CD4-positive, alpha-beta T cell (primary cell): ENCODE measurements at regions not wholly inside any gene's neighbourhood (a gene's known extent, or its start where the extent isn't known, plus 50 kb on each side); places are given as distances from the start of the nearest gene placed in this dataset.

Experiments
- ATAC-seq: fragments of 200-7000 bp; cut with Tn5 transposase; one replicate; pipeline ENCODE4 v1.10.0; 2022; ENCODE audit warnings: mild to moderate bottlenecking; ENCODE audit not compliant: poor library complexity
- CTCF ChIA-PET: fragments of 350-600 bp; sonication (Branson Sonifier 250); formaldehyde crosslinking; loops from one replicate; lab custom pipeline; 2021; ENCODE audit warnings: antibody characterized with exemption, inconsistent platforms; lab: Charles Lee
- POLR2A ChIA-PET: fragments of 350-600 bp; sonication (Branson Sonifier 250); formaldehyde crosslinking; loops from one replicate; lab custom pipeline; 2021; ENCODE audit warnings: antibody characterized with exemption, inconsistent platforms; lab: Charles Lee
- DNase-seq, 14 experiments: peaks; one replicate each; pipeline ENCODE4 v3.0.0-alpha.2; 2013 to 2020; ENCODE audit warnings: mixed read lengths in 2 of 14
- H3K27ac ChIP-seq, 2 donors: one replicate each; pipeline versions ENCODE4 v1.5.1 to v1.7.0; 2013; ENCODE audit warnings: low read length in 2 of 2, low read depth in 1 of 2, mild to moderate bottlenecking in 1 of 2
- H3K27me3 ChIP-seq, 2 experiments: 1 replicate in 1 of 2; 2 replicates in 1 of 2; pipeline versions ENCODE4 v1.6.1 to v1.7.0; 2013; ENCODE audit warnings: low read length in 2 of 2, control low read depth in 1 of 2, mild to moderate bottlenecking in 1 of 2, moderate library complexity in 1 of 2; ENCODE audit not compliant: insufficient read depth in 2 of 2, control insufficient read depth in 1 of 2
- H3K36me3 ChIP-seq: one replicate; pipeline ENCODE4 v1.6.1; 2013; ENCODE audit warnings: low read length, control low read depth; ENCODE audit not compliant: insufficient read depth
- H3K4me1 ChIP-seq: one replicate; pipeline ENCODE4 v1.6.1; 2013; ENCODE audit warnings: low read length, control low read depth; ENCODE audit not compliant: insufficient read depth
- H3K4me3 ChIP-seq: one replicate; pipeline ENCODE4 v1.5.1; 2013; ENCODE audit warnings: mild to moderate bottlenecking, low read length, moderate library complexity
- H3K9me3 ChIP-seq, 2 experiments: 1 replicate in 1 of 2; 2 replicates in 1 of 2; pipeline versions ENCODE4 v1.6.1 to v1.7.0; 2013; ENCODE audit warnings: low read length in 2 of 2, mild to moderate bottlenecking in 2 of 2, control low read depth in 1 of 2, moderate library complexity in 1 of 2; ENCODE audit not compliant: control insufficient read depth in 1 of 2, insufficient read depth in 1 of 2
- H3K27ac Mint-ChIP-seq: one replicate; pipeline ENCODE4 v1.8.0; 2020; ENCODE audit warnings: mixed read lengths
- H3K27me3 Mint-ChIP-seq: one replicate; pipeline ENCODE4 v1.8.0; 2021; ENCODE audit warnings: mixed read lengths
- H3K36me3 Mint-ChIP-seq: one replicate; pipeline ENCODE4 v1.8.0; 2021; ENCODE audit warnings: low read depth, mixed read lengths
- H3K4me1 Mint-ChIP-seq: one replicate; pipeline ENCODE4 v1.8.0; 2021; ENCODE audit warnings: low read depth, mixed read lengths
- H3K4me3 Mint-ChIP-seq: one replicate; pipeline ENCODE4 v1.8.0; 2020; ENCODE audit warnings: mild to moderate bottlenecking, mixed read lengths
- H3K9me3 Mint-ChIP-seq: one replicate; pipeline ENCODE4 v1.8.0; 2020; ENCODE audit warnings: mixed read lengths
- intact Hi-C, 2 experiments: fragments of 100-400 bp; cut with DNase I in 1 of 2; cut with micrococcal nuclease in 1 of 2; formaldehyde crosslinking; loops; one replicate each; pipeline versions ENCODE4 v1.15.1 to v1.9.0; 2023 to 2025; cut with DNase I, micrococcal nuclease
- TF ChIP-seq, protein P1 (sequence below): fragments of 200-600 bp; IDR thresholded peaks from one replicate; pipeline ENCODE4 v1.8.0; 2022; ENCODE audit warnings: antibody characterized with exemption, mild to moderate bottlenecking

DNA sequence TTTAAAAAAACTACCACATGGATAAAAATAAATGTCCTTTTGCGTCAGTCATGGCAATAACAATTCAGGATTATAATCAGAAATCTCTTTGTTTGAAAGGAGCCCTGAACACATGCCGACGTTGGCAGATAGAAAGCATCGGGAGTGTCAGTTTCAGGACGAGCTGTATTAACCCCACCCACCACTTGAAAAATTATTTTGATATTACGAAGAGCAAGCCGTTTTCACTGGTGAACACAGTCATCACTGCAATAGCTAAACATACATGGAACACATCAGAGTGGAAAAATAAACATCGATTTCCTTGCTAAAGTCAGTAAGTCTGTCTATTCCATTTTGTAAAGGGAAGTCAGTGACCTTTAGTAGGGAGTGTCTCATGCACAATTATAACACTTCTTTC lies 266.4 kb upstream of the FBXL7 start:
- Mint-ChIP-seq H3K27me3 (no peaks in the 10 kb centered on the region), H3K4me3 (no peak overlapping the region), H3K27ac (no peak overlapping the region), H3K9me3 (peaks cover 24% of the 10 kb centered on the region), H3K4me1 (no peaks in the 10 kb centered on the region), H3K36me3 (no peaks in the 10 kb centered on the region)
- ATAC-seq (no peak), DNase-seq (no peak)
- CTCF ChIA-PET, result interaction anchor here (0.6 kb wide), 1 partner anchor 969 kb away, joined by 4 read pairs; no protein-coding TSS in a partner anchor
- Histone ChIP-seq H3K27ac (no peak overlapping the region), H3K27me3 (no peaks in the 10 kb centered on the region), H3K9me3 (no peaks in the 10 kb centered on the region), H3K36me3 (no peaks in the 10 kb centered on the region), H3K4me1 (no peaks in the 10 kb centered on the region), H3K4me3 (no peak overlapping the region)
- intact Hi-C loops, result no loop called here
- POLR2A ChIA-PET, result no interaction called here
- TF ChIP-seq, protein P1, sequence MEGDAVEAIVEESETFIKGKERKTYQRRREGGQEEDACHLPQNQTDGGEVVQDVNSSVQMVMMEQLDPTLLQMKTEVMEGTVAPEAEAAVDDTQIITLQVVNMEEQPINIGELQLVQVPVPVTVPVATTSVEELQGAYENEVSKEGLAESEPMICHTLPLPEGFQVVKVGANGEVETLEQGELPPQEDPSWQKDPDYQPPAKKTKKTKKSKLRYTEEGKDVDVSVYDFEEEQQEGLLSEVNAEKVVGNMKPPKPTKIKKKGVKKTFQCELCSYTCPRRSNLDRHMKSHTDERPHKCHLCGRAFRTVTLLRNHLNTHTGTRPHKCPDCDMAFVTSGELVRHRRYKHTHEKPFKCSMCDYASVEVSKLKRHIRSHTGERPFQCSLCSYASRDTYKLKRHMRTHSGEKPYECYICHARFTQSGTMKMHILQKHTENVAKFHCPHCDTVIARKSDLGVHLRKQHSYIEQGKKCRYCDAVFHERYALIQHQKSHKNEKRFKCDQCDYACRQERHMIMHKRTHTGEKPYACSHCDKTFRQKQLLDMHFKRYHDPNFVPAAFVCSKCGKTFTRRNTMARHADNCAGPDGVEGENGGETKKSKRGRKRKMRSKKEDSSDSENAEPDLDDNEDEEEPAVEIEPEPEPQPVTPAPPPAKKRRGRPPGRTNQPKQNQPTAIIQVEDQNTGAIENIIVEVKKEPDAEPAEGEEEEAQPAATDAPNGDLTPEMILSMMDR, result no peak

DNA sequence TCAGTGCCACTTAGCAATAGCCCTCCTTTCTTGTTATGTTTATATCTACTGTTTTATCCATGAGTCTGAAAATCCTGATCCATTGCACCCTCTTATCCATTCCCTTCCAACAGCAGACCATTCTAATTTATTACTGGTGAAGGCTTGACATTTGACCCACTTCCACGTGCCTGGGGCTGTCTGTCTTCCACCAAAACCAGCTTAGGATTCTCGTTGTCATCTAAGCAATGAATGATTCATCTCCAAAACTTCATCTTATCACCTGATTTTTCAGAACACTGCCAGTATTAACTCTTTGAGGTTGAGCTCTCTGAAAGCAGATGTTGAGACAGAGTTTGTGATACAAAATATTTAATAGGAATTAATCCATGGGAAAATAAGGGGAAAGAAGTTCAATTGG lies 277.8 kb upstream of the FBXL7 start:
- H3K36me3 Mint-ChIP-seq, result no peaks in the 10 kb centered on the region
- H3K9me3 Mint-ChIP-seq, result peaks cover 16% of the 10 kb centered on the region
- Histone ChIP-seq H3K4me1 (no peaks in the 10 kb centered on the region), H3K27me3 (no peaks in the 10 kb centered on the region), H3K4me3 (no peak overlapping the region), H3K36me3 (no peaks in the 10 kb centered on the region), H3K9me3 (peaks cover 0 to 4% of the 10 kb centered on the region in 2 experiments), H3K27ac (no peak overlapping the region)
- no peak overlapping the region for H3K4me3 Mint-ChIP-seq
- CTCF ChIA-PET, result no interaction called here
- ATAC-seq (no peak), DNase-seq (no peak)
- H3K27me3 Mint-ChIP-seq, result no peaks in the 10 kb centered on the region
- H3K27ac Mint-ChIP-seq, result no peak overlapping the region
- POLR2A ChIA-PET, result no interaction called here
- intact Hi-C loops, result no loop called here
- TF ChIP-seq, protein P1, result no peak
- no peaks in the 10 kb centered on the region for H3K4me1 Mint-ChIP-seq

DNA sequence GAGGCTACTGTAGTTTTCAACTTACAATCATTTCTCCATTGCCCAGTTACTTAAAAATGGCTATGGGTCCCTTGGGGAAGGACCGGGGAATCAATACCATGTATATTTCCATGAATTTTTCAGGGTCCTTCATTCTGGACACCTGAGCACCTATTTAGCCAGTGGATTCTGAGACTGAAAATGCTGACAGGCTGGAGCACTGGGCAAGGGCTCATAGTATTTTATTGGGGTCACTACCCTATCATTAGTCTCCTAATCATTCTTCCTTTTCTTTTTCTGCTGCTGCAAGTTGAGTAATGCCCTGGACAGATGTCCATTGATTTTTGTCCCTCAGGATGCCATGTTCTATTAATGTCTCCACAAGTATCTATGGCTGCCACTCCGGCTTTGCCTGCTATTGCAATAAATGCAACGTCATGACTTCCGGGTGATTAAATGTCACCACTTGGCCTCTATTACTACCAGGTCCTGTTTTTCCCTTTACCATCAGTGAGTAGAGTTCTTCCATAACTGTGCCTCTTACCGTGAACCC lies 279.3 kb upstream of the FBXL7 start:
- H3K4me1 Mint-ChIP-seq, result no peaks in the 10 kb centered on the region
- TF ChIP-seq, protein P1, result no peak
- POLR2A ChIA-PET, result no interaction called here
- ATAC-seq, result no peak
- Histone ChIP-seq H3K27me3 (no peaks in the 10 kb centered on the region), H3K36me3 (no peaks in the 10 kb centered on the region), H3K27ac (no peak overlapping the region), H3K9me3 (peaks cover 0 to 8% of the 10 kb centered on the region in 2 experiments), H3K4me1 (no peaks in the 10 kb centered on the region), H3K4me3 (no peak overlapping the region)
- H3K27me3 Mint-ChIP-seq, result no peaks in the 10 kb centered on the region
- no peaks in the 10 kb centered on the region for H3K36me3 Mint-ChIP-seq
- H3K9me3 Mint-ChIP-seq, result peaks cover 13% of the 10 kb centered on the region
- CTCF ChIA-PET, result no interaction called here
- no peak for DNase-seq
- H3K4me3 Mint-ChIP-seq, result no peak overlapping the region
- no peak overlapping the region for H3K27ac Mint-ChIP-seq
- intact Hi-C loops, result no loop called here
